IMR-90 (cell line): ENCODE measurements at regions not wholly inside any gene's neighbourhood (a gene's known extent, or its start where the extent isn't known, plus 50 kb on each side); places are given as distances from the start of the nearest gene placed in this dataset.

Source experiments
- ATAC-seq: fragments of 200-7000 bp; cut with Tn5 transposase; 2 replicates; pipeline ENCODE4 v1.9.1; 2020; ENCODE audit warnings: low read depth, mild to moderate bottlenecking, moderate library complexity
- BruUV-seq: library from RNA; stranded (reverse); fragments of 400-500 nt; replicated peaks from 2 replicates; lab custom pipeline; 2021; lab: Mats Ljungman, UMichigan
- CTCF ChIA-PET: fragments of 300-600 bp; formaldehyde crosslinking; extraction: SDS; loops from one replicate; lab custom pipeline; 2021; ENCODE audit warnings: antibody characterized with exemption; lab: Yijun Ruan, JAX
- POLR2A ChIA-PET: fragments of 300-600 bp; sonication (Branson Sonifier 250); formaldehyde crosslinking; loops from one replicate; lab custom pipeline; 2022; ENCODE audit warnings: antibody characterized with exemption; ENCODE audit not compliant: unreplicated experiment; lab: Charles Lee
- DNase-seq: peaks from one replicate; pipeline ENCODE4 v3.0.0; 2013
- H2AFZ ChIP-seq: replicated peaks from 2 replicates; pipeline ENCODE3; 2013; ENCODE audit warnings: low read length, mild to moderate bottlenecking; ENCODE audit not compliant: poor library complexity
- H2AK5ac ChIP-seq: 2 replicates; pipeline ENCODE4 v1.6.1; 2013; ENCODE audit warnings: low read depth, low read length, inconsistent platforms
- H2AK9ac ChIP-seq: replicated peaks from 2 replicates; pipeline ENCODE3; 2013; ENCODE audit warnings: mild to moderate bottlenecking, low read depth, low read length, moderate library complexity; ENCODE audit not compliant: poor library complexity
- H2BK120ac ChIP-seq: 2 replicates; pipeline ENCODE4 v1.6.1; 2013; ENCODE audit warnings: low read depth, low read length, inconsistent platforms
- H2BK15ac ChIP-seq: 3 replicates; pipeline ENCODE4 v1.6.1; 2013; ENCODE audit warnings: low read depth, low read length, inconsistent platforms
- H2BK20ac ChIP-seq: 2 replicates; pipeline ENCODE4 v1.6.1; 2013; ENCODE audit warnings: low read depth, mild to moderate bottlenecking, inconsistent platforms, low read length, moderate library complexity
- H2BK5ac ChIP-seq: 2 replicates; pipeline ENCODE4 v1.6.1; 2013; ENCODE audit warnings: mild to moderate bottlenecking, low read depth, low read length, inconsistent platforms; ENCODE audit not compliant: poor library complexity, severe bottlenecking
- H3K14ac ChIP-seq: replicated peaks from 2 replicates; pipeline ENCODE4 v1.6.1; 2013; ENCODE audit warnings: low read depth, low read length, inconsistent platforms
- H3K18ac ChIP-seq: 2 replicates; pipeline ENCODE4 v1.6.1; 2013; ENCODE audit warnings: low read depth, low read length, control low read depth
- H3K23ac ChIP-seq: 2 replicates; pipeline ENCODE4 v1.6.1; 2013; ENCODE audit warnings: low read depth, low read length, inconsistent platforms
- H3K27ac ChIP-seq: 2 replicates; pipeline ENCODE4 v1.5.1; 2013; ENCODE audit warnings: mild to moderate bottlenecking, control low read depth, low read length; ENCODE audit not compliant: insufficient read depth
- H3K27me3 ChIP-seq: 2 replicates; pipeline ENCODE4 v1.6.1; 2013; ENCODE audit warnings: low read length; ENCODE audit not compliant: control insufficient read depth, insufficient read depth
- H3K36me3 ChIP-seq: 2 replicates; pipeline ENCODE4 v1.6.1; 2013; ENCODE audit warnings: low read length, mixed read lengths; ENCODE audit not compliant: control insufficient read depth, insufficient read depth
- H3K4ac ChIP-seq: 2 replicates; pipeline ENCODE4 v1.6.1; 2013; ENCODE audit warnings: low read depth, low read length, inconsistent platforms
- H3K4me1 ChIP-seq: 2 replicates; pipeline ENCODE4 v1.6.1; 2013; ENCODE audit warnings: low read length, mixed read lengths; ENCODE audit not compliant: control insufficient read depth, insufficient read depth
- H3K4me2 ChIP-seq: 2 replicates; pipeline ENCODE4 v1.6.1; 2013; ENCODE audit warnings: low read depth, mild to moderate bottlenecking, control low read depth, low read length, moderate library complexity
- H3K4me3 ChIP-seq: 2 replicates; pipeline ENCODE4 v1.5.1; 2013; ENCODE audit warnings: low read depth, mild to moderate bottlenecking, control low read depth, low read length, moderate library complexity; ENCODE audit not compliant: insufficient read depth
- H3K56ac ChIP-seq: 2 replicates; pipeline ENCODE4 v1.6.1; 2013; ENCODE audit warnings: low read length, inconsistent platforms; ENCODE audit not compliant: insufficient read depth; ENCODE audit errors: extremely low read depth
- H3K79me1 ChIP-seq, 2 experiments: 2 replicates each; pipeline ENCODE4 v1.6.1; 2013; ENCODE audit warnings: low read length in 2 of 2, inconsistent platforms in 1 of 2, low read depth in 1 of 2
- H3K9ac ChIP-seq: 2 replicates; pipeline ENCODE4 v1.6.1; 2013; ENCODE audit warnings: low read depth, low read length, control low read depth
- H3K9me1 ChIP-seq: 2 replicates; pipeline ENCODE4 v1.6.1; 2013; ENCODE audit warnings: low read length, inconsistent platforms; ENCODE audit not compliant: insufficient read depth
- H3K9me3 ChIP-seq: 2 replicates; pipeline ENCODE4 v1.6.1; 2013; ENCODE audit warnings: low read length; ENCODE audit not compliant: control insufficient read depth, insufficient read depth
- H4K20me1 ChIP-seq: 2 replicates; pipeline ENCODE4 v1.6.1; 2013; ENCODE audit warnings: low read length, inconsistent platforms; ENCODE audit not compliant: insufficient read depth
- H4K5ac ChIP-seq: 2 replicates; pipeline ENCODE4 v1.6.1; 2013; ENCODE audit warnings: mild to moderate bottlenecking, low read depth, low read length, control low read depth
- H4K8ac ChIP-seq, 2 experiments: 2 replicates each; pipeline ENCODE4 v1.6.1; 2013; ENCODE audit warnings: low read depth in 2 of 2, low read length in 2 of 2, control low read depth in 1 of 2, inconsistent platforms in 1 of 2
- H4K91ac ChIP-seq: 2 replicates; pipeline ENCODE4 v1.6.1; 2013; ENCODE audit warnings: low read depth, low read length, inconsistent platforms; ENCODE audit not compliant: insufficient read depth
- CEBPB ChIP-seq: IDR thresholded peaks from 2 replicates; pipeline ENCODE4 v1.6.1; 2012; ENCODE audit warnings: low read depth, low read length, improper control_type of control experiment
- CHD1 ChIP-seq: IDR thresholded peaks from 2 replicates; pipeline ENCODE4 v1.6.1; 2012; ENCODE audit warnings: low read depth, low read length, improper control_type of control experiment
- ELK1 ChIP-seq: fragments of 150-350 bp; IDR thresholded peaks from 2 replicates; pipeline ENCODE4 v1.6.1; 2016; ENCODE audit warnings: low read depth, mild to moderate bottlenecking, low read length, moderate library complexity, borderline replicate concordance
- FOS ChIP-seq: fragments of 150-350 bp; IDR thresholded peaks from 2 replicates; pipeline ENCODE4 v1.6.1; 2016; ENCODE audit warnings: low read depth, low read length
- NFE2L2 ChIP-seq: fragments of 150-350 bp; IDR thresholded peaks from 2 replicates; pipeline ENCODE4 v1.6.1; 2016; ENCODE audit warnings: low read depth, mild to moderate bottlenecking, low read length
- WGBS, 2 experiments: methylation state at CpG; one replicate each; pipeline versions ENCODE4 v1.1.5 to v1.1.7; 2013; ENCODE audit warnings: missing lambda C conversion rate in 2 of 2; ENCODE audit not compliant: insufficient read length in 1 of 2; ENCODE audit errors: extremely low coverage in 2 of 2; 5-methylcytosine and 5-hydroxymethylcytosine counted together
- dilution Hi-C: fragments of 300-500 bp; cut with HindIII; formaldehyde crosslinking; loops from one replicate; pipeline ENCODE4 v1.14.3; 2018; ENCODE audit warnings: low sequenced_read_pairs; ENCODE audit not compliant: unreplicated experiment
- in situ Hi-C: fragments of 300-500 bp; cut with MboI; formaldehyde crosslinking; loops from 3 replicates; pipeline ENCODE4 v1.14.3; 2019; ENCODE audit warnings: low sequenced_read_pairs, inconsistent platforms, mixed read lengths
- intact Hi-C: fragments of 100-400 bp; cut with micrococcal nuclease; formaldehyde crosslinking; loops from 2 replicates; pipeline ENCODE4 v1.10.0; 2022

- no peak overlapping the region for H3K14ac ChIP-seq
- H2BK15ac ChIP-seq, result no peak overlapping the region
- intact Hi-C loops, result no loop called here
- no peaks in the 10 kb centered on the region for H3K27me3 ChIP-seq
- H2BK120ac ChIP-seq, result no peak overlapping the region
- ChIA-PET CTCF (no interaction called here), POLR2A (no interaction called here)
- no peak overlapping the region for H3K4me3 ChIP-seq
- H4K8ac ChIP-seq, result no peak overlapping the region
- no peak overlapping the region for H3K9ac ChIP-seq
- no peak overlapping the region; the same call in 1 of the 2 replicates for H3K18ac ChIP-seq
- no peak overlapping the region for H3K4ac ChIP-seq
- no peak overlapping the region for H3K56ac ChIP-seq
- H3K9me1 ChIP-seq, result no peaks in the 10 kb centered on the region
- H3K4me1 ChIP-seq, result no peaks in the 10 kb centered on the region
- no peak overlapping the region for H2AK9ac ChIP-seq
- no peak overlapping the region for H2AK5ac ChIP-seq
- no peak overlapping the region for H4K91ac ChIP-seq
- H4K5ac ChIP-seq, result no peak overlapping the region
- no peak overlapping the region for H2AFZ ChIP-seq
- H3K9me3 ChIP-seq, result no peaks in the 10 kb centered on the region
- no TSS peak for BruUV-seq
- no peak overlapping the region for H2BK5ac ChIP-seq
- peak; percentile 17 for ATAC-seq
- dilution Hi-C loops, result no loop called here
- no peaks in the 10 kb centered on the region for H3K36me3 ChIP-seq
- TF ChIP-seq CHD1, result no peak
- TF ChIP-seq FOS, result no peak
- TF ChIP-seq CEBPB, result no peak
- no peak for TF ChIP-seq ELK1
- TF ChIP-seq NFE2L2, result no peak
- H4K20me1 ChIP-seq, result no peaks in the 10 kb centered on the region
- peak; percentile 52 for DNase-seq
- no peak overlapping the region for H2BK20ac ChIP-seq
- in situ Hi-C loops, result no loop called here
- H3K79me1 ChIP-seq, result no peaks in the 10 kb centered on the region
- no peak overlapping the region for H3K27ac ChIP-seq
- WGBS, 2 experiments, result 100% methylated on average over 1 of the region's 2 CpGs; no CpG with 5 or more reads in 1 of the 2 experiments
- H3K23ac ChIP-seq, result no peak overlapping the region
- H3K4me2 ChIP-seq, result no peak overlapping the region
Observed at GRCh38 chr6:81621816-81622395, 130.6 kb downstream of the TENT5A start.
